Activated effector memory CD4-positive, alpha-beta T cell treated with anti-CD3 and anti-CD28 coated beads, Interleukin-2, amount 50 U/mL, for 16 hours (primary cell): ENCODE measurements at regions not wholly inside any gene's neighbourhood (a gene's known extent, or its start where the extent isn't known, plus 50 kb on each side); places are given as distances from the start of the nearest gene placed in this dataset.

Source experiments
- DNase-seq: peaks from one replicate; pipeline ENCODE4 v3.0.0-alpha.2; 2020

DNA sequence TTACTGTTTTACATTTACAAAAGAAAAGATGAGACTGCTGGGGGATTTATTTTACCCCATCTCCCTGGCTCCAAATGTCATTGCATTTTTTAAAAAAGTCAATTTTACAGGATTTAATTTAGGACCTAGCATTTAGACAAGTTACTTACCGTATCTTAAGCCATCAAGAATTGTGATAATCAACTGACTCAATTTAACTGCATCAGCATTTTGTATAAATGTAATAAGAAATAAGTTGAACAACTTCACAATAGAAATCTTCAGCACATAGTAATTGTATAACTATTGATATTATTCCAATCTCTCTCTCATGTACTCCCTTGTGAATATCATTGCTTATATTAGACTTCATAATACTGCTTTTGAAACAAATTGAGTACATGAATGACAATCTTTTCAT lies 907.5 kb upstream of the SLC10A2 start:
- no peak for DNase-seq

DNA sequence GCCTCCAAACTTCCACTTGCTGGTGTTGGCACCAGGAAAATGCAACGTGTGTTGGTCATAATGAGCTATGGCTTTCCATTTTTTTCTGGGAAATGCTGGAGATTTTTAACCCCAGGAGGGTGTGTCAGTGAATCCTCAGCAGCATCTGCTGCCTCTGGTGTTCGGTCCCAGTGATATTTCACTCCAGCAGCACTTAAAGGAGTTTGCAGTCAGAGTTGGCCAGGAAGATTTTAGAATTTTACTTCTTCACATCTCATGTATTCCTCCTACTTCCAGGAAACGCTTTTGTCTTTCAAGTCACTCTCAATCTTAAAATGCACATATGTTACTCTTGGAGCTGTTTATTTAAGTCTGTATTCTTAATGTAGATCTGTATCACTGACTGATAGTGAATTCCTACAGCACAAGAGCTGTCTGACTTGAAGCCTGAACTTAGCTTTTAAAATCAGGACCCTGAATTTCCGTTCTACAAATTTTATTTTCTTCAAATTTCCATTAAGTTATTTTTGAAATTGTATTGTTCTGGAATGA lies 903.4 kb upstream of the SLC10A2 start:
- DNase-seq, result no peak

DNA sequence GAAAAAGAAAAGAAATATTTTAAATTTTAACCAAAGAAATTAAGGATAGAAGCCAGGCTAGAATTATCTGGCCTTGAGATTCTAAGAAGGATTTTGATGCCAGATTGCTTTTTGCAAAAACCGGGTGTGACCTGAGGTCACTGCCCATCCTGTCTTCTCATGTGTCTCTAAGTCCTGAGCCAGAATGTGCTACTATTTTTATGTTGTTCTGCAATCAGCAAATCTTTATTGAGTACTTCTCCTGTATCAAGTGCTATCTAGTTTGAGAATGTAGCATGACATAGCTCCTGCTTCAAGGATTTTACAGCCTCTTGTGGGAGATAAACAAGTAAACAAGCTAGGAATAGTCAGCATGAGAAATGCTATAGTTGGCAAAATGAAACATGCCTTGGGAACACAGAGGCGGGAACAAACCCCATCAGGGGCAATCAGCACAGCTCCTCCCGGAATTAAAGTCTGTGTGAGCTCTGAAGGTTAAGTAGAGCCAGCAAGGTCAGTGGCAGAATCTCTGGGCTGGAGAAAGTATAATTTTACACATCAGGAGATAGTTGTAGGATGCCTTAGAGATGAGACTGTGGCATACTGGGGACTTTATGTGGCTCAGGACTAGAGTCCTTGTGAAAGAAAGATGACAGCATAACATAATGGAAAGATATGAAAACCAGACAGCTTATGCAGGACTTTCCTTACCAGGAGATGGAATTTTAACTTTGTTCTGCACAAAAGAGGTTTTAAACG lies 899.5 kb upstream of the SLC10A2 start:
- DNase-seq, result no peak

DNA sequence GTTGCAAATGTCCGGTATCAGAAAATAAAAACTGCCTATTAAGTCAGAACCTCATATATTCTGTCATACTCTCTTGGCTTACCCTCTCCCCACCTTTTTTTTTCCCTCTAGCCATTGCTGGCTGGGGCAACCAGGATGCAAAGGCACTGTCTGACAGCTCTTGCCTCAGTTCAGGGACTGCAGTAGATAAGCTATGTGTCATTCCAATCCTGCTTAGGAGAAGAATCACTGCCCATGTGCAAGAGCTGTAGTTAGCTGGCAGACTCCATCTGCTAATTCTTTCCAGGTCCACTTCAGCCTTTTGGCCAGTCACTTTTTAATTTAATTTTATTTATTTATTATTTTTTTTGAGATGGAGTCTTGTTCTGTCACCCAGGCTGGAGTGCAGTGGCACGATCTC lies 895.6 kb upstream of the SLC10A2 start:
- no peak for DNase-seq

DNA sequence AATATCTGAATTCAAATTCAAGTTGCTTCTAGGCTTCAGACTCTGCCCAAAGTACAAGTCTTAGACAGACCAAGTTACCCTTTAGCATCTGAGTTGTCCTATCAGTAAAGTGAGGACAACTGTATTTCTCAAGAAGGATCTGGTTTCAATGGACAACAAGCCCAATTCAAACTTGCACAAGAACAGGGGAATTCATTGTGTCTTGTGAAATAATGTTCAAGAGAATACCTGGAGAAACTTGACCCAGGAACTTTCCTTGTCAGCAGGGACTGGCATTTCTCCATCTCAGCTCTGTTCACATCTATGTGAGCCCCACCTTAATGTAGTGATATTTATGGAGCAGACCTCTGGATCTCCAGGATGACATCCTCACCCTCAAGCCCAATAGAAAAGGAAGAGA lies 894.9 kb upstream of the SLC10A2 start:
- no peak for DNase-seq

DNA sequence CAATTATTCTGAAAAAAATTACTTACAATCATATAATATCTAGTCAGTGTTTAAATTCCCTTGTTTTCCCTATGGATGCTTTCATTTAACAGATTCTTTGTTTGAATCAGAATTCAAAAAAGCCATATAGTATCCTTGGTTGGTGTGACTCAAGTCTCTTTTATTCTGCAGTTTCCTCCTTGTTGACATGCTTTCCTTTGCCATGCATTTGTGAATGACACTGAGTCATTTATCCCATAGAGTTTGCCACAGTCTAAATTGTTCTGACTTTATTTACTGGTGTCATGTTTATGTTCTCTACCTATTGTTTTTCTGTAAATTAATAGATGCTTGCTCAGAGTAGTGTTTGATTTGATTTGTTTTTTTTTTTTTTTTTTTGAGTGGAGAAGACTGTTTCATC lies 893.8 kb upstream of the SLC10A2 start:
- no peak for DNase-seq

DNA sequence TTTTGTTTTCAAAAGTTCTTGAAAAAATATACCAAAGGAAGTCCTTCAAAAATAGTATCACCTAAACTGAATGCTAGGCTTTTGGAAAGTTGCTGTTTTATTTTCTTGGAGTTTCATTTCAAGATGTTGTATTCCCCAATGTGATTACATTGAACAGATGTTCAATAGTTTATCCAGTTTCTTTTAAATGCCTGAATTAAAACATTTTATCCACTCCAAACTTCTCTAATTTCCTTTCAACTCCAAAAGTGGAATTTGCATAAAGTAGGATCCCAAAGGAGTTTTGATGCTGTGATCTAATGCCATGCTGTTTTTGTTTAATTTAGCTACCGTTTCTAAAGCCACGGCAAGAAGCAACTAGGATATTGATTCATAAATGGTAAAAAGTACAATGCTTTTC lies 892.5 kb upstream of the SLC10A2 start:
- DNase-seq, result no peak

DNA sequence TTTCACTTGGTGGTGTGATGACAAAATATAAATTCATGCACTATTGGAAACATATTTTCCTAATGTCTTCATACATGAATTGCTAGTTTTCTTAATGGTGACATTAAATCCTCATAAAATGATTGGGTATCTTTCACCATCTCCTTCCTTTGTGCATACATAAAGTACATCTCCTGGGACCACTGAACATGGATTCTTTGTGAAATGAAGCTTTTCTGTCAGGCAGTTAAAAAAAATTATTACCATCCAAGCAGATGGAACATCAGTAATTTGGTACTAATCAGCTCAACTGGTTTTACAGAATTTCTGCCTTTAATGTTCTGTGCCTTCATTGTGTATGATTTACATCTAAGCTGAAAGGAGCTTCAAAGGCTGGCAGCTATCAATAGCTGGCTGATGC lies 891.7 kb upstream of the SLC10A2 start:
- no peak for DNase-seq

DNA sequence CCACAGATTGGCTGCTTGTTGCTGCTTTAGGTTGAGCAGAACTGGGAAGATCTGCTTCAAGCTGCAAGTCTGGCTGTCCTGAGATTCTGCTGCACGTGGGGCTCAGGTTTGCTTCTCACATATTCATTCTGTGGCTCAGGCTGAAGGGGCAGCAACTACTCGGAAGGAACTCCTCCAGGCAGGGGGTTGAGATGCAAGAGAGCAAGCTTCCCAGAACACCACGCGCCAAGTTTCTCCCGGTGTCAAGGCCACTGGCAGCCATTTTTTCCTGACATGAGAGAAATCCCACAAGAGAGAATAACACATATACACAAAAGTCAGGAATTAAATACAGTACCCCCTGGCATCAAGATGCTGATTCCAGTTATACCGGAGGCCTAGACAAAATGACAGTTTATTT lies 887.6 kb upstream of the SLC10A2 start:
- DNase-seq, result no peak

DNA sequence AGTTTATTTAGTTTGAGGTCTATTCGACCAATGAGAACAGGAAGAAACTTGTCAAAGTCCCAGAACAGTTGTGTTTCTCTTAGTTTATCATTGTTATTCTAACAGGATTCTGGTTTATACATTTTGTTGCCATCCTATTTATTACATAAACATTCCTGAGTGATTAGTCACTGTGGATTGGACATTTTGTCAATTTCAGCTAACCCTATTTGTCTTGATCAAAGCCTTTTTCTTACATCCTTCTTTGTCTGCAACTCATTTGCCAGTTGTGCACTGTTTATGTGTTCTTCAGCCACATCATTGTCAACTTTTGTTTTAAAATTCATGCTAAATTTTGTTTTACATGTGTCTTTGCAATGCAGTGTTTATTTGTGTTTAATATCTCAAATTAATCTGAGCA lies 886.0 kb upstream of the SLC10A2 start:
- no peak for DNase-seq

DNA sequence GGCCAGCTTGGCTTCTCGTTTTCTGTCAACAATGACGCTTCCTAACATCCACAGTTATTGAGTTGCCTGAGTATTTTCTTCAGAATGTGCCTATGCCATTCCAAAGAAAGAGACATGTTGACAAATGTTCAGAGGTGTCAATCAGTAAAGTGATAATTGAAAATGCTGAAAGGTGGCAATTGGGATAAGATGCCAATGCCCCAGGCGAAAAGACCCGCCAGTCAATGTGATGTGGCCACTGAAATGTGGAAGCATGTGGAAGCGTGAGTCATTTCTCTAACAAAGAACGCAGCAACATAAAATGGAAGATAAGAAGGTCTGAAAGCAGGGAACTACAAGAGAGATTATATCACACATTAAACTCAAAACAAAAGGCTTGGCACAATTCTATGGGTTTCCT lies 882.2 kb upstream of the SLC10A2 start:
- DNase-seq, result no peak

DNA sequence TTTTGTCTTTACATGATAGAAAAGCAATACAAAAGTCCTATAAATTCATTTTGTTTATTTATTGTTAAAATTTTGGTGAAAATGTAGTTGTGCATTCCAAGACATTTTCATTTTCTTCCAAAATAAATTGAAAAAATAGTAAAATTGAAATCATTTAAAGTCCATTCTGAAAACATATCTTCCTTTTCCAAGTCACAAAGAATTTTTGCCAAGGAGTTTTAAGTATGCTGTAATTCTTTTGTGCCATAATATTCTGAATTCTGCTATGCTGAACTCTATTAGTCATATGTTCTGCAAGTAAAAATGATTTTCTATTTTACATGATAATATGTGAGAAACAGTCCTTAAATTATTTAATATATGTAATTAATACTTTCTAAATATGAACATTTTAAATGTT lies 879.6 kb upstream of the SLC10A2 start:
- no peak for DNase-seq

DNA sequence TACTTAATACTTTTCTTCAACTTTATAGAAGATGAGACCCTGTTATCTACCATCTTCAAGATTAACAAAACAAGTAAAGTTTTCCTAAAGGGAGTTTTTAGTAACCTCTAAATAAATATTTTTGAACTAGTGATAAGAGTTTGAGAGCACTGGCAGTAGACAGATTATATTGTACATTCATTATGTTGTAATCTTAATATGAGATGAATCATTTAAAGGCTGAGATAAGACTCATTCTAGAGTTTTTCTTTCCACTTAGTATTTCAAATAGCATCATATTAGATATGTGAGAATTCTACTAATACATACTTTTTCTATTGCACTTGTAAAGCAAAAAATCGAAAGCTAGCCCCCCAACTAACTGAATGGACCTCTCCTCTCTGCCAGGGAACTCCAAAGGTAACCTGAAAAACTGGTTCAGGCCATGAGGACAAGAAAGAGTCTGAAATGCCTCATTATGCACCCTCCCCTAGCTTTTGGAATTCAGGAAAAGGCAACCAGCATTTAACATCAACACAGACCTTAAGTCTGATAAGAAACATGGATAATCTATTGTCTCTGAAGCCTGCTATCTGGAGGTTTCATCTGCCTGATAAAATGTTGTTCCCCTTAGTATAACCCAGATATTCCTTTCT lies 875.4 kb upstream of the SLC10A2 start:
- DNase-seq, result no peak

DNA sequence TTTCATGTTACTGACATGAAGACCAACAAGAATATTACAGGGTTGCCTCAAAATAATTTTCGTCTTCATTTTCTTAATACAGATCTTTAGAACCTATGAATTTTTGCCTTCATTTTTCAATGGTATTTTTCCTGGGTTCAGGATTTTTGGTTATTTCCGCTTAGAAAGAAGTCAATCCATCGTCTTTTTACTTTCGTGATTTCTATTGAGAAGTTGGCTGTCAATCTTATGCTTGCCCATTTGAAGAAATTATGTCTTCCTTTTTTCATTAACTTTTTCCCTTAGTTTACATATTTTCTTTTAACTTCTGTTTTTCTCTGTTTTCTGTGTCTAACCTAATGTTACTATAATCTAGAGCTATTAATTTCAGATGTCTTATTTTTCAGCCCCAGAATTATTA lies 868.9 kb upstream of the SLC10A2 start:
- no peak for DNase-seq

DNA sequence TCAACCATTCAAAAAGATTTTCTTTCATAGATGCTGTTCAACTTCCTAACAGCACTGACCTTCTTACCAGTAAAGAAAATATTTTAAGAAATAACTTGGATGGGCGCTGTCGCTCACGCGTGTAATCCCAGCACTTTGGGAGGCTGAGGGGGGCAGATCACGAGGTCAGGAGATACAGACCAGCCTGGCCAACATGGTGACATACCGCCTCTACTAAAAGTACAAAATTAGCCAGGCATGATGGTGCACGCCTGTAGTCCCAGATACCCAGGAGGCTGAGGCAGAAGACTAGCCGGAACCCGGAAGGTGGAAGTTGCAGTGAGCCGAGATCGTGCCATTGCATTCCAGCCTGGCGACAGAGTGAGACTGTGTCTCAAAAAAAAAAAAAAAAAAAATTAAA lies 865.7 kb upstream of the SLC10A2 start:
- DNase-seq, result no peak

DNA sequence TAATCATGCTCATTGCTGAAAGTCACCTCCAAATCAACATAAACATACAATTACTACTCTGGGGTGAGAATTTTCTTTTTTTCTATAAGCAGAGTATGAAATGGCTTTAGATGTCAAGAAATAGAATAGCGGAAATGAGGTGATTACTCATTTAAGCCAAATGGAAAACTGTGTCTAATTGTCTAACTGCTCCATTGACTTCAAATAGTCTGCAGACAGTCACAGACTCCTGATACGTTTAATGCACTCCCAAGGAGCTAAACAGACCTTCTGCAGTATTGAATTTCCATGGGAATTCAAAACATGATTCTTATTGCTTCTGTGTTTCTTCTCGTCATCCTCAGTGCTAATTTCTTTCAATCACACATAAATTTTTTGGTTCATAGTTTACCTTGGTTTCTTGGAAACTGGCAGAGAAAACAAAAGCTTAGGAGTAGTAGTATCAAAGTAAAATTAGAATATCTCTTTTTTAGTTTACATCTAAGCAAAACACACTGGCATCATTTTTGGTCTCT lies 865.2 kb upstream of the SLC10A2 start:
- DNase-seq, result no peak

DNA sequence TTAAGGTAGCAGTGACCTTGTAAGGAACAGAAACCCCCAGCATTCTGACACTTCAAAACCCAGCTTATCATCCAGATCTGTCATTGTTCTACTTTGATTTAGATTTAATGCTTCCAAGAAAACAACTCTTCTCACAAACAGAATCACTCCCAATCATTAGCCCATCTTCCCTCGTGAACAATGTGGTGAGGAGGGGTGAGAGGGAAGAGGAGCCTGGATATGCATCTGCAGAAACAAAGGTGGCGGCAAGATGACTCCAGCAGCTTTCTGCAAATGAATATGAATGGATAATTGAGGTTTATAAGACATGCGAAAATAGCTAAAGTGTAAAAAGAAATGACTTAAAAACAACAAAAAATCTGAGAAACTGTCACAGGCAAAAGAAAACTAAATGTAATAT lies 859.9 kb upstream of the SLC10A2 start:
- DNase-seq, result no peak

DNA sequence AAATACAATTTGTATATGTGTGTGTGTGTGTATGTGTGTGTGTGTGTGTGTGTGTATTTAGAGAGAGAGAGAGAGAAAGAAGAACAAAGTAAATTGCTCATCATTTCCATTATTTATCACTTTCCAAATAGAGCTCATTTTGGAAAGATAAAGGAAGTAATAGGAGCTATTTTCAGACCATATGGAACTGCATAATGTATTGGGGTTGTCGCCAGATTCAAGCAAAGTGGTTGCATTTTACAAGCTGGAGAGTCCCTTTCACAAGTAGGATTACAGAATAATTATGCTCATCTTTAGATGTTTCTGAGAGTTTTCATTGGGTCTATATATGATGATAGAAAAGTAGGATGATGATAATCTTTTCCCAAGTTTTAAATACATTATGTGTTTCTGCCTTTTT lies 842.7 kb upstream of the SLC10A2 start:
- DNase-seq, result no peak

DNA sequence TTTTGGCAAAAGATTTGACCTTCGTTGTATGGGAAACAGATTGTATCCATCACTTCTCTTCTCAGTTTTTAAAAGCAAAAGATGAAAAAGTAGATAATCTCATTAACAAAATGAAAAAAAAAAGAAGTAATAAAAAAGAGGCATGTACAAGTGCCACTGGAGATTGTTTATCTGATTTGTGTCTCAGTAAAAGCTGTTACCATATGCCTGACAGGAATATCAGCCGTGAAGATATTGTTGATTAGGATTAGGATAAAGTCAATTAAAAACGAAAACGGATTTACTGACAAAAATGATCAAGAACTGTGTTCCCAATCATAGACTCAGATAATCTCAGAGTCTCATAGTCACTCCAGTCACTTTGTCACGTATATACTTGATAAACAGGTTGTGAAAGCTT lies 842.1 kb upstream of the SLC10A2 start:
- DNase-seq, result no peak

DNA sequence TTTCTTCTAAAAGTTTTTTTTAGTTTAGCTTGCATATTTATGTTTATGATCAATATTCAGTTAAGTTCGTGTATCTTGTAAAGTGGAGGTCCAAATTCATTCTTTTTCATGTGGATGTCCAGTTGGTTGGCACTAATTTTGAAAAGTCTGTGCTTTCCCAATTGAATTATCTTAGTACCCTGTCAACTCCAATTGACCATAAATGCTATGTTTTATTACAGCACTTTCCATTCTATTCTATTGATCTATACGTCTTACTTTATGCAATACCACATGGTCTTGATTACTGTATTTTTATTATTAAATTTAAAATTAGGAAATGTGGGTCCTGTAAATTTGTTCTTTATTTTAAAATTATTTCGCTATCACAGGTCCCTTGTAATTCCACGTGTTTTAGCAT lies 837.6 kb upstream of the SLC10A2 start:
- DNase-seq, result no peak

DNA sequence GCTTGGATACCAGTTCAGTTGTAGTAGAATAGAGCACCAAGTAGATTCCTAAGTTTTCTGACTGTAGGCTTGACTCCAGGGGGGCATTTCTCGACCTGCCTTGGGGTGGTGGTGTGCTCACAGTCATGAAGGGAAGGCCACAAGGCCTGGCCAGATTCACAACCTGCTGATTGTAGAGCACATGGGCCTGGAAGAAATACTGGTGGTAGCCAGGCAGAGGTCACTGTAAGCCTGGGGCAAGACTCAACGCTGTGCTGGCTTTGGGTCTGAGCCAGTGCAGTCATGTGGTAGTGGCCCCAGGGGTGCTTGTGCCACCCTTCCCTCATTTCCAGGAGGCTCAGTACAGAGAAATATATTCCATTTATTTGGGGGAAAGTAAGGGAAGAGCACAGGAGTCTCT lies 832.3 kb upstream of the SLC10A2 start:
- DNase-seq, result no peak

DNA sequence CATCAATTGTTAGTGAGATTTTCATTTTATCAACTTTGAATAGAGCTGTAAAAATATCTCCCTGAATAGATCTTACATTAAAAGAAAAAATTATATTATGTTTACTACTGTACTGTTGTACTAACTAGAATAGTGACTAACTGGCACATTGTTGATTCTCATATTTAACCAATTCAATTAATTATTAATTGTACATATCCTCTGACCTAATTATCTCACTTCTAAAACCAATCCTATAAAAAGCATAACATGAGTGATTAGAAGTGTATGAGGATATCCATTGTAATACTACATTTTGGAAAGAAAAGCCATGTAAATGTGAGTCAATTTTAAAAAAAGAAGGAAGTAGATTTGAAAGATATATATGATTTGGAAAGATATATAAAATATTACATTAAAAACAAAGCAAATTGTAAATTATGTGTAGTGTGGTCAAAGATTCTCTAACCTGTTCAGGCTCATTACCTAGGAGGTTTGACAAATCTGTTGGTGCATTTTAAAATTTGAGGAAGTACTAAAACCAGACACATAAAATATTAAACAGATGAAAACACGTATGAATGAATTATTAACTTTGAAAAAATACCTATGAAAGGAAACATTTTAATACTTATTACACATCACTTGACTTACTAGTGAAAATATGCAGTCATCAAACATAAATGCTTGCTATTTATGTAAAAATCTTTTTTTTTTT lies 829.8 kb upstream of the SLC10A2 start:
- no peak for DNase-seq

DNA sequence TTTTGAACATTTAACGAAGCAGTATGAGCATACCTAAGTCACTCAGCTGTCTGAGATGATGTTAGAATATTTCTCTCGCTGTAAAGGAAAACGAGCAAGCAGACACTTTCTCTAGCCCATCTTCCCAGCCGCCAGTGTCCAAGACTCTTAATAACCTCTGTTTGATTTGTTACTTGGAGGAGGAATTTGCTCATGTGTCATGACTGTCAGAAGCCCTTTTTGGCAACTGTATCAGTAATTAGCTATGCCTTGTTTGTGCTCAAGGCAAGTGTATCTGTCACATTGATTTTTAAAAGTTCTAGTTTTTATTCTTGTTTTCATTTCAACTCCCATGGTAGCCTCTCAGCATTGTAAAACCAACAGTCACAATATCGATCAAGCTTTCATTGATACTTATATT lies 828.4 kb upstream of the SLC10A2 start:
- DNase-seq, result no peak

DNA sequence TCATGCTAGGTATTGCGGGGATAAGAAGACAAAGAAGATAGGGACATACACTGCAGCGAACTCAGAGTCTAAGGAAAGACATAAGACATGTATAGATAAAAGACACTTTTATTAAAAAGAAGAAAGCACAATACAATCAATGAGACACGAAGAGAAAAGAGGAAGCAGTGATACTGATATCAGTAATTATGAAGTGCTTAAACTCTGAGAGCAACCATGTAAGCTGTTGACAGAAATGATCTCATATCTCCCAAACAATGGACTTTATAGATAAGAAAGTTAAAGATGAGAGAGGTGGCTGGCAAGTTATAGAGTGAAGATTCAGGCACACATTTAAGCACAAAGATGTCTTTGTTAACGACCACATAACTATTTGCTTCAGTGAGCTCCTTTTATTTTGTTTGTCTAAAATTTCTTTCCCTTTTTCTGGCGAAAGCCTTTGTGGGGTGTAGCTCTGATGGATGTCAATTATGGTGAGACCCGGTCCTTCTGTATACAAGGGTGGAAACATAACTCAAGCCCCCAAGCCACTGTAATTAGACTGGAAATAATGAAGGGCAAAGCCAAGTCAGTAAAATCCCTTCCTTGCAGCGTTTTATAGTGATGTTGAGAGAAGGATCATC lies 818.0 kb upstream of the SLC10A2 start:
- DNase-seq, result no peak
